ENCODE measurements at regions not wholly inside any gene's neighbourhood (a gene's known extent, or its start where the extent isn't known, plus 50 kb on each side); places are given as distances from the start of the nearest gene placed in this dataset.

- TF ChIP-seq CTCF (IDR thresholded peaks at IDR 0.05) (no peak), EZH2 (IDR thresholded peaks at IDR 0.05; ENCODE audit: borderline replicate concordance, insufficient read depth, low read depth, low read length, poor library complexity, severe bottlenecking) (no peak)
These were observed 102.3 kb upstream of the PCDH7 start for GRCh38 chr4:30617836-30618235.

Measured in B cell (primary cell).